Testis (tissue), 2 donors: ENCODE measurements at regions not wholly inside any gene's neighbourhood (a gene's known extent, or its start where the extent isn't known, plus 50 kb on each side); places are given as distances from the start of the nearest gene placed in this dataset.
A peak's percentile ranks its signal among the peaks of the same experiment; 100 is the strongest.

Experiments used
- DNase-seq: peaks from one replicate; pipeline ENCODE4 v3.0.0-alpha.2; 2019
- H3K27ac ChIP-seq, 2 donors: fragments of 200-600 bp; sonication (generic); one replicate each; pipeline ENCODE4 v1.5.1; 2019
- H3K27me3 ChIP-seq: fragments of 200-600 bp; sonication (generic); one replicate; pipeline ENCODE4 v1.5.1; 2019
- H3K36me3 ChIP-seq: fragments of 200-600 bp; sonication (generic); one replicate; pipeline ENCODE4 v1.5.1; 2017; ENCODE audit warnings: low read depth; ENCODE audit errors: missing control alignments
- H3K4me1 ChIP-seq: fragments of 200-600 bp; sonication (generic); one replicate; pipeline ENCODE4 v1.5.1; 2019
- H3K4me3 ChIP-seq, 2 donors: fragments of 200-600 bp; sonication (generic); one replicate each; pipeline ENCODE4 v1.5.1; 2017 to 2019
- H3K9me3 ChIP-seq: fragments of 200-600 bp; sonication (generic); one replicate; pipeline ENCODE4 v1.5.1; 2017
- CTCF ChIP-seq, 3 experiments: fragments of 450-650 bp in 2 of 3; fragments of 200-600 bp in 1 of 3; sonication (generic) in 1 of 3; IDR thresholded peaks; one replicate each; pipeline ENCODE4 v1.5.1; 2016 to 2019; ENCODE audit warnings: antibody characterized with exemption in 3 of 3, mild to moderate bottlenecking in 2 of 3, moderate library complexity in 1 of 3
- POLR2A ChIP-seq: fragments of 450-650 bp; IDR thresholded peaks from one replicate; pipeline ENCODE4 v1.6.1; 2017; ENCODE audit warnings: antibody characterized with exemption, mild to moderate bottlenecking, moderate library complexity
- WGBS, 2 donors: methylation state at CpG; one replicate each; pipeline ENCODE4 v1.1.5; 2018; 5-methylcytosine and 5-hydroxymethylcytosine counted together
- intact Hi-C: fragments of 100-400 bp; cut with DNase I; formaldehyde crosslinking; loops from one replicate; pipeline ENCODE4 v1.15.1; 2023; ENCODE audit warnings: low total_unique reads

- DNase-seq = no peak
- H3K36me3 ChIP-seq = no peaks in the 10 kb centered on the region
- H3K4me1 ChIP-seq = no peaks in the 10 kb centered on the region
- no peaks in the 10 kb centered on the region for H3K9me3 ChIP-seq
- H3K4me3 ChIP-seq = no peak overlapping the region
- intact Hi-C loops = no loop called here
- no peak overlapping the region for H3K27ac ChIP-seq
- 39 to 61% methylated on average over 2 of the region's 2 CpGs for WGBS, 2 donors
- TF ChIP-seq CTCF (IDR thresholded peaks at IDR 0.05) (no peak), POLR2A (no peak)
- no peaks in the 10 kb centered on the region for H3K27me3 ChIP-seq
Measured at GRCh38 chr10:9299966-9300365, 1245.5 kb downstream of the GATA3 start.

DNA sequence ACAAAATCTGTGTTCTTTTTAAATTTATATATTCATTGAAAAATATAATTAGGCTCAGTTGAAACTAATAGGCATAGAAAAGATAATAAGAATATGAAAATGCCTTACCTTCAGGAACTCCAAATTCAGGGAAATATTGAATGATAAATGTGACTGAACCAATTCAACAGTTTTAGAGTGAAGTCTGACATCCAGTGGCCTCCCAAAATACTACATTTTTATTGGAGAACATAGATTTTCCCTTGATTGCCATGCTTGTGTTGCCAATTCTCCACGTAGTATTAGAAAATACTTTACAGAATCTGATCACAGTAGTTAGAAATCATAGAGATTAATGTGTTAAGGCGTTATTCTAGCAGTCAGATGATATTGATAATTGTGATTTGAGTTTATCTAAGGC is 1246.7 kb downstream of the GATA3 start:
- Histone ChIP-seq H3K27ac (no peak overlapping the region), H3K27me3 (no peaks in the 10 kb centered on the region), H3K4me1 (no peaks in the 10 kb centered on the region), H3K9me3 (no peaks in the 10 kb centered on the region), H3K4me3 (no peak overlapping the region), H3K36me3 (no peaks in the 10 kb centered on the region)
- WGBS, 2 donors = 59 to 67% methylated on average over 2 of the region's 2 CpGs
- TF ChIP-seq POLR2A (no peak), CTCF (IDR thresholded peaks at IDR 0.05) (peak in 2 of 3 experiments; percentile 10 to 15)
- no peak for DNase-seq
- intact Hi-C loops = no loop called here

DNA sequence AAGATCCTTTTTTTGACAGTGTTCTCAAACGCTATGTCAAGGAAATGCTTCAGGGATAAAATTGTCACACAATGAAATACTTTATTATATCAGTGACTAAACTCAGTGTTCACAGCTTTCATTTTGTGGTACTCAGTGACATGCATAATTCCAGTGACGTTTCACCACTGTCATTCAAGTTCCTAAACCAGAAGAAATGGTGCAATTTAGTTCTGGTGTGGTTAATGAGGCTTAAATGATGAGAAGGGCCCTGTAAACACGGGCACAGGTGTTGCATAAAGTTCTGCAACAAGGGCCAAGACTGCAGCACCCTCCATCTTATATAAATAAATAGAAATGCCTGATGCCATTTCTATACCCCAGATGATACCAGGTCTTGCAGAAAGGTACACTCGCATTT is 1247.1 kb downstream of the GATA3 start:
- H3K9me3 ChIP-seq = no peaks in the 10 kb centered on the region
- WGBS, 2 donors = 64 to 73% methylated on average over 4 of the region's 4 CpGs
- no peaks in the 10 kb centered on the region for H3K27me3 ChIP-seq
- no peaks in the 10 kb centered on the region for H3K36me3 ChIP-seq
- H3K27ac ChIP-seq = no peak overlapping the region
- intact Hi-C loops = no loop called here
- H3K4me3 ChIP-seq = no peak overlapping the region
- no peak for DNase-seq
- no peak for TF ChIP-seq POLR2A
- no peak for TF ChIP-seq CTCF (IDR thresholded peaks at IDR 0.05)
- no peaks in the 10 kb centered on the region for H3K4me1 ChIP-seq

DNA sequence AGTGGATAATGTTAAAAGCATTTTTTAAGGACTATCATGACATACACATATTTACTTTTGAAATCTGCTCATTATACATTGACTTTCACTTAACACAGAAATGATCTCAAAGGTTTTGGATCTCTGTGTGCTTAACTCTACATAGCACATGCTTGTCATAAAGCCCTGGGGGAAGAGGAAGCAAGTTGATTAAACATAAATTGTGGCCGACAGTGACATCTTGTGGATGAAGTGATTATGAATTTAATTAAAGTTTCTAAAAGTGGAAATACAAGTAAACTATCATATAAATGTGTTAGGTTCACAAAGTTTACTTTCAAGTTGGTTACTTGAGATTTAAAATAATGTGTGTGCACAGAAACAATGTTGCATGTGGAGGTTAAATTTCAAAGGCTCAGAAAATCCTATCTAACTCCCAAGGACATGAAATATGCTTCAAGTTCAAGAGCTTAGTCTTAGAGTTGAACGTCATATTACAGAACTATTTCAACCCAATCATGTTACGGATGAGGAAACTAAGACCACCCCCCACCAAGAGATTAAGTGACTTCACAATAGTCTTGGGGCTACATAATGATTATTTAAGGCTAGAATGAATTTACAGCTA is 1247.8 kb downstream of the GATA3 start:
- H3K9me3 ChIP-seq = no peaks in the 10 kb centered on the region
- no peak overlapping the region for H3K27ac ChIP-seq
- H3K4me1 ChIP-seq = no peaks in the 10 kb centered on the region
- H3K27me3 ChIP-seq = no peaks in the 10 kb centered on the region
- H3K36me3 ChIP-seq = no peaks in the 10 kb centered on the region
- DNase-seq = no peak
- H3K4me3 ChIP-seq = no peak overlapping the region
- intact Hi-C loops = no loop called here
- no peak for TF ChIP-seq POLR2A
- peak; percentile 23 to 45 (median 30) for TF ChIP-seq CTCF (IDR thresholded peaks at IDR 0.05)
- 34 to 48% methylated on average over 3 of the region's 3 CpGs for WGBS, 2 donors

GRCh38 chr10:9305018-9305655 is 1250.6 kb downstream of the GATA3 start:
- DNase-seq = no peak
- intact Hi-C loops = no loop called here

More at GRCh38 chr10:9305018-9305655, 1250.6 kb downstream of the GATA3 start:
- TF ChIP-seq POLR2A (no peak), CTCF (IDR thresholded peaks at IDR 0.05) (no peak)
- Histone ChIP-seq H3K27me3 (no peaks in the 10 kb centered on the region), H3K4me3 (no peak overlapping the region), H3K4me1 (no peaks in the 10 kb centered on the region), H3K9me3 (no peaks in the 10 kb centered on the region), H3K36me3 (no peaks in the 10 kb centered on the region), H3K27ac (no peak overlapping the region)
- WGBS, 2 donors = 73 to 77% methylated on average over 6 of the region's 6 CpGs
